Retinal pigment epithelial cell (primary cell): ENCODE measurements at regions not wholly inside any gene's neighbourhood (a gene's known extent, or its start where the extent isn't known, plus 50 kb on each side); places are given as distances from the start of the nearest gene placed in this dataset.
A peak's percentile ranks its signal among the peaks of the same experiment; 100 is the strongest.

Experiments used
- DNase-seq: peaks from one replicate; pipeline ENCODE4 v3.0.0-alpha.2; 2010; ENCODE audit warnings: low read depth
- H3K4me3 ChIP-seq: 2 replicates; pipeline ENCODE4 v1.5.1; 2011; ENCODE audit warnings: mild to moderate bottlenecking, low read length, control low read depth, moderate library complexity
- TF ChIP-seq, protein P1 (sequence below): conservative IDR thresholded peaks from 2 replicates; pipeline ENCODE4 v1.5.1; 2011; ENCODE audit warnings: low read depth, low read length, control low read depth, inconsistent platforms

DNA sequence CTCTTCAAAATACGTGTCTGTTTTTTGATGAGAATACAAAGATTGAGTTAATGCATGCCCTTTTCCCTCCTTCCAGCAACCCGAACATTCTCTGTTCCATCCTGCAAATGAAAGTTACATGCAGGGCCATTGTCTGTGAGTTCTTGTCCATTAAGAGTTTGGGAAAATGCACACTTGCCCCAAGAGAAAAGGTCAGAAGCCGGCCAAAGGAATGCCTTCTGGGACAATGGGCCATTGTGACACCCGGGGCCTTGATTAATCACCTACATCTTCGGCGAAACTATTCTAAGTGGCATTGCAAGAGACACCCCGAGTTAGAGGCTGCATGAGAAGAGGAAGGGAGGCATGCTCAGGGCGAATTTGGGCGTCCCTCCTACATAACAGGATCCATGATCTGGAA is 73.7 kb upstream of the COPS8 start:
- TF ChIP-seq, protein P1, sequence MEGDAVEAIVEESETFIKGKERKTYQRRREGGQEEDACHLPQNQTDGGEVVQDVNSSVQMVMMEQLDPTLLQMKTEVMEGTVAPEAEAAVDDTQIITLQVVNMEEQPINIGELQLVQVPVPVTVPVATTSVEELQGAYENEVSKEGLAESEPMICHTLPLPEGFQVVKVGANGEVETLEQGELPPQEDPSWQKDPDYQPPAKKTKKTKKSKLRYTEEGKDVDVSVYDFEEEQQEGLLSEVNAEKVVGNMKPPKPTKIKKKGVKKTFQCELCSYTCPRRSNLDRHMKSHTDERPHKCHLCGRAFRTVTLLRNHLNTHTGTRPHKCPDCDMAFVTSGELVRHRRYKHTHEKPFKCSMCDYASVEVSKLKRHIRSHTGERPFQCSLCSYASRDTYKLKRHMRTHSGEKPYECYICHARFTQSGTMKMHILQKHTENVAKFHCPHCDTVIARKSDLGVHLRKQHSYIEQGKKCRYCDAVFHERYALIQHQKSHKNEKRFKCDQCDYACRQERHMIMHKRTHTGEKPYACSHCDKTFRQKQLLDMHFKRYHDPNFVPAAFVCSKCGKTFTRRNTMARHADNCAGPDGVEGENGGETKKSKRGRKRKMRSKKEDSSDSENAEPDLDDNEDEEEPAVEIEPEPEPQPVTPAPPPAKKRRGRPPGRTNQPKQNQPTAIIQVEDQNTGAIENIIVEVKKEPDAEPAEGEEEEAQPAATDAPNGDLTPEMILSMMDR = no peak
- DNase-seq = no peak
- H3K4me3 ChIP-seq = no peak overlapping the region

DNA sequence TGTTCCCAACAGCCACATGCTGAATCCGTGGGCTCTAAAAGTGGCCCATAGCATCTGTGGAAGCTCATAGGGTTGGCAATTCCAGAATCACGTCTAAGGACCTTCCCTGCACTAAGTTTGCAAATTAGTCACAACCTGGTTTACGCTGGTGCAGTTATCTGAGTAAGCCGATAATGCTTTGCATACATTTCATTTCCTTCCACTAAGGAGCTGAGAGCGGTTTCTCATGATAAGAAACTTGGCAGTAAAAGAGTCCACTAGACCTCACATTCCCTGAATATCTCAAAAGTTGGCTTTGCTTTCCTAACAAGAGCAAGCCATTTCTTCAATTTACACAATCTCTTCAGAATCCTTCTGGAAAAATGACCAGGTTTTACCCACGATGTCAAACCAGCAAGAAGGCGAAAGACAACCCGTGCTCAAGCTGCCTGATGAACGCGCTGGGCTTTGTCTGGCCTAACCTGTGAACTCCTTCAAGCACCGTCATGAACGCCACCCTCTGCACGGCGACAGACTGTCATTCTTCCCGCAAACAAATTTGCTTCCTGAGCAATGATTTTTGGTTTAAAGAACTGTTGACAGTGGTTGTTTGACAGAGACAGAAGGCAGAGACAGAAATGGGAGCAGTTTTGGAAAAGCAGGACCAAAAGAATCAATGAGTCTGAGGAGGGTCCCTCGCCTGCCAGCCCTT is 73.0 kb upstream of the COPS8 start:
- TF ChIP-seq, protein P1 = no peak
- DNase-seq = peak; percentile 87
- no peak overlapping the region for H3K4me3 ChIP-seq

DNA sequence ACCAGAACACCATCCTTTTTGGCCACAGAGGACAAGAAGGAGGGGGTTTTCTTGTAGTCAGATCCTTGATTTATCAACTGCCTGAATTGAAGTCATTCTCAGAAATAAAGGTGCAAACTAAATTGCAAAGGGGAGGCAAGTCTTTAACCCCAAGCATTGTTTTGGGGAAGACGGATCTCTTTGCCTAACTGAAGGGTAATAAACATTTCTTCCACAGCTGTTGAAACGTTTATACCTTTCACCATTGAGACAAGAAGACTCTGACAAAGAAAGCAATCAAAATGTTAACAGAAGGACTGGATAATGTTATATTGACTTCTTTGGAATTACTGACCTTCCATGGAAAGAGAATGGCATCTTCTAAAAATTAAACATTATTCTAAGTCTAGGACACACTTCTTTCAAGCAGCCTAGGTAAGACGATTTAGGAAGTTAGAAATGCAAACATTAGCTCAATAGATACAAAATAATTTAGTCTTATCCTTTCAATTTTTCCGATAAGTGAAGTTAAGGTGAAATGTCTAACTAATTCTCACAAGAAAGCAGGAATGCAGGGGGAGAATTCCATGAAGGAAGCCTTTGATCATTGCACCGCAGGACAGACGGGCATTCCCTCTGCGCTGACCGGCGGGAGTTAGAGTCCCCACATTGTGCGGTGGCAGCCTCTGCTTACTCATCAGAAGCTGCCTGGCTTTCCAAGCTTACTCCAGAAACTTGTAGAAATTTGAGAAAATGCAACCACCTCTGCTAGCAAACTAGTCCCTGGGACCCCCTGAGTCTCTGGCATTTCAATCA is 69.4 kb upstream of the COPS8 start:
- TF ChIP-seq, protein P1 = no peak
- no peak for DNase-seq
- H3K4me3 ChIP-seq = no peak overlapping the region

DNA sequence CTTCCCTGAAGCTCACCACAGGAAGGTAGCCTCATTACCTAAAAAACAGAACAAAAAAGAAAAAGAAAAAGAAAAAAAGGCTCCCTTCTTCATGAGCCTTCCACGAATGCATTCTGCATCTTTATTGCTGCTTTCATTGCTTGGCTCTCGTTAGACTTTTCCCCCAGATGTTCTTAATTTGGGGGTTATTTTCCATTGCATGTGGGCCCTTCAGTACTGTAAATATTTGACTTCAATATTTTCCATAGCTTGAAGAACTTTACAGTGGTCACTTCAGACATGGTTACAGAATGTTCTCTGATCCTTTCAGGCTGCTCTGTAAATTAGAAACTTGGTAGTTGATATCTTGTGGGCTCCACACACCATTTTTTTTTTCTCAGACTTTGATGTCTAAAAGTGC is 65.6 kb upstream of the COPS8 start:
- TF ChIP-seq, protein P1 = no peak
- H3K4me3 ChIP-seq = no peak overlapping the region
- no peak for DNase-seq

DNA sequence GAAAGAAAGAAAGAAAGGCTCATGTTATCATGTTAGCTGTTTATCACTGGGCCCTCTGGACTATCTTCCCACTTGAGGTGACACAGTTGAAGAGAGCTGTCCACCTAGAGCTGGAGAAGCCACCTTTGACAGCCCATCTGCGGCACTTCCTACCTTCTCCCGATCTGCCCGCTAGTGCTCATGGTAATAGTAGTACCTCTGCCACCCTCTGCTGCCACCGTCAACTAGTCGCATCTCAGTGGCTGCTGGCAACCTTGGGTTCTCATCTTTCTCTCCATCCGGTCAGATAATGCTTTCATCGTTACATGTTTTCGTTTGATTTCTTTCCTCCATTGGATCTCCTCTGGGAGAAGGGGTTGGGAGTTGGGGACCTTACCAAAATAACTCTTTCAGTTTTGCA is 63.2 kb upstream of the COPS8 start:
- DNase-seq = no peak
- TF ChIP-seq, protein P1 = no peak
- H3K4me3 ChIP-seq = no peak overlapping the region

DNA sequence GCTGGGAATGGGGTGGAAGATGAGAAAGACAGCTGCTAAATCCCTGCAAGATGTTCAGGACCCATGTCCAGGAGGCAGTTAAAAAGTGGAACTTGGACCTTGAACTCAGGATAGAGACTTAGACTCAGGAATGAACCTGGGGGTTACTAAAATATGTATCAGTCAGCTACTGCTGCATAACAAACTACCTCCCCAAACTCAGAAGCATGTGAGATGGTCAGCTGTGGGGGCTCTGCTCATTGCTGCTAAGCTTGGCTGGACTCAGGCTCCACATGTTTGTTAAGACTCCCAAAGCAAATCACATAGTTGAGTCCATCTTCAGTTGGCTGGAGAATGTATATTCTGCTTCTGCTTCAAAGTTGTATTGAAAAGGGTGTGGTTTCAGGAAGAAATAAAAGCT is 61.4 kb upstream of the COPS8 start:
- TF ChIP-seq, protein P1 = no peak

More for the DNA sequence above, 61.4 kb upstream of the COPS8 start:
- no peak overlapping the region for H3K4me3 ChIP-seq
- DNase-seq = no peak
